Mesenchymal stem cell (in vitro differentiated cells and primary cell): ENCODE measurements at regions not wholly inside any gene's neighbourhood (a gene's known extent, or its start where the extent isn't known, plus 50 kb on each side); places are given as distances from the start of the nearest gene placed in this dataset.
"Not testable (repeated sequence)": the region's sequence is repeated elsewhere in the genome, so short reads cannot be mapped to it uniquely, and the experiment has no call there.

Experiments used
- DNase-seq: peaks from one replicate; pipeline ENCODE4 v3.0.0-alpha.2; 2013
- H2AFZ ChIP-seq: one replicate; pipeline ENCODE4 v1.6.1; 2013; ENCODE audit warnings: low read depth, mild to moderate bottlenecking, control low read depth, inconsistent platforms, low read length, moderate library complexity
- H2AK5ac ChIP-seq: 2 replicates; pipeline ENCODE4 v1.6.1; 2013; ENCODE audit warnings: low read length, moderate library complexity, mild to moderate bottlenecking, inconsistent platforms; ENCODE audit not compliant: severe bottlenecking
- H2BK120ac ChIP-seq: one replicate; pipeline ENCODE4 v1.6.1; 2013; ENCODE audit warnings: low read depth, mild to moderate bottlenecking, inconsistent platforms, low read length, moderate library complexity
- H2BK12ac ChIP-seq, 2 experiments: one replicate each; pipeline ENCODE4 v1.6.1; 2013; ENCODE audit warnings: inconsistent platforms in 2 of 2, low read length in 2 of 2, mild to moderate bottlenecking in 2 of 2, moderate library complexity in 2 of 2, control low read depth in 1 of 2
- H2BK15ac ChIP-seq: one replicate; pipeline ENCODE4 v1.6.1; 2013; ENCODE audit warnings: mild to moderate bottlenecking, low read depth, inconsistent platforms; ENCODE audit not compliant: poor library complexity, severe bottlenecking
- H2BK5ac ChIP-seq: 2 replicates; pipeline ENCODE4 v1.6.1; 2013; ENCODE audit warnings: low read depth, mild to moderate bottlenecking, low read length, control low read depth, inconsistent platforms; ENCODE audit not compliant: poor library complexity, severe bottlenecking
- H3K14ac ChIP-seq, 2 experiments: one replicate each; pipeline ENCODE4 v1.6.1; 2013; ENCODE audit warnings: inconsistent platforms in 2 of 2, low read length in 2 of 2, control low read depth in 1 of 2, mild to moderate bottlenecking in 1 of 2, moderate library complexity in 1 of 2
- H3K18ac ChIP-seq, 2 experiments: one replicate each; pipeline ENCODE4 v1.6.1; 2013; ENCODE audit warnings: inconsistent platforms in 2 of 2, low read length in 2 of 2, control low read depth in 1 of 2, low read depth in 1 of 2, mild to moderate bottlenecking in 1 of 2
- H3K23ac ChIP-seq, 2 experiments: one replicate each; pipeline ENCODE4 v1.6.1; 2013; ENCODE audit warnings: inconsistent platforms in 2 of 2, low read length in 2 of 2, mild to moderate bottlenecking in 2 of 2, moderate library complexity in 2 of 2, control low read depth in 1 of 2
- H3K27ac ChIP-seq: 2 replicates; pipeline ENCODE4 v1.5.1; 2013; ENCODE audit warnings: mild to moderate bottlenecking, moderate library complexity, low read length, control low read depth, inconsistent platforms; ENCODE audit not compliant: poor library complexity, severe bottlenecking
- H3K27me3 ChIP-seq, 2 experiments: 2 replicates each; pipeline versions ENCODE4 v1.6.1 to v1.7.0; 2013; ENCODE audit warnings: low read length in 2 of 2, mild to moderate bottlenecking in 2 of 2, moderate library complexity in 2 of 2, control low read depth in 1 of 2, inconsistent platforms in 1 of 2; ENCODE audit not compliant: control insufficient read depth in 1 of 2, insufficient read depth in 1 of 2
- H3K36me3 ChIP-seq, 2 experiments: 2 replicates each; pipeline versions ENCODE4 v1.6.1 to v1.7.0; 2013; ENCODE audit warnings: low read length in 2 of 2, control low read depth in 1 of 2, inconsistent platforms in 1 of 2, low read depth in 1 of 2, mild to moderate bottlenecking in 1 of 2; ENCODE audit not compliant: insufficient read depth in 2 of 2, control insufficient read depth in 1 of 2
- H3K4ac ChIP-seq, 2 experiments: one replicate each; pipeline ENCODE4 v1.6.1; 2013; ENCODE audit warnings: inconsistent platforms in 2 of 2, low read length in 2 of 2, mild to moderate bottlenecking in 2 of 2, moderate library complexity in 2 of 2, control low read depth in 1 of 2, low read depth in 1 of 2
- H3K4me1 ChIP-seq: 2 replicates; pipeline ENCODE4 v1.6.1; 2013; ENCODE audit warnings: low read depth, low read length, control low read depth; ENCODE audit not compliant: control insufficient read depth, insufficient read depth
- H3K4me2 ChIP-seq: 2 replicates; pipeline ENCODE4 v1.6.1; 2013; ENCODE audit warnings: low read length, mild to moderate bottlenecking, inconsistent platforms; ENCODE audit not compliant: poor library complexity, severe bottlenecking
- H3K4me3 ChIP-seq, 2 experiments: 2 replicates each; pipeline versions ENCODE4 v1.5.1 to v1.7.0; 2013; ENCODE audit warnings: low read length in 2 of 2, mild to moderate bottlenecking in 2 of 2, control low read depth in 1 of 2, low read depth in 1 of 2; ENCODE audit not compliant: insufficient read depth in 1 of 2
- H3K79me1 ChIP-seq: replicated peaks from 2 replicates; pipeline ENCODE4 v1.6.1; 2013; ENCODE audit warnings: mild to moderate bottlenecking, control low read depth, low read length, inconsistent platforms; ENCODE audit not compliant: poor library complexity, severe bottlenecking
- H3K9ac ChIP-seq: 2 replicates; pipeline ENCODE4 v1.7.0; 2013; ENCODE audit warnings: mild to moderate bottlenecking, low read length, moderate library complexity
- H3K9me3 ChIP-seq: 2 replicates; pipeline ENCODE4 v1.7.0; 2013; ENCODE audit warnings: mild to moderate bottlenecking, low read length; ENCODE audit not compliant: control insufficient read depth
- H4K8ac ChIP-seq: one replicate; pipeline ENCODE4 v1.6.1; 2013; ENCODE audit warnings: inconsistent platforms, mild to moderate bottlenecking, low read length, moderate library complexity
- H4K91ac ChIP-seq: one replicate; pipeline ENCODE4 v1.6.1; 2013; ENCODE audit warnings: mild to moderate bottlenecking, low read length, inconsistent platforms
- WGBS: methylation state at CpG from one replicate; pipeline ENCODE4 v1.1.7; 2013; ENCODE audit warnings: mixed read lengths; 5-methylcytosine and 5-hydroxymethylcytosine counted together

- not testable (repeated sequence) for H3K79me1 ChIP-seq, H2BK120ac ChIP-seq, H3K4me2 ChIP-seq, H3K9me3 ChIP-seq, H2AK5ac ChIP-seq, H2BK12ac ChIP-seq, H3K4me1 ChIP-seq, H3K4ac ChIP-seq, H3K36me3 ChIP-seq, H3K18ac ChIP-seq, H4K8ac ChIP-seq, DNase-seq, H3K9ac ChIP-seq, H3K23ac ChIP-seq, H4K91ac ChIP-seq, H3K27ac ChIP-seq, H3K4me3 ChIP-seq, H3K14ac ChIP-seq, H3K27me3 ChIP-seq, H2BK5ac ChIP-seq, H2AFZ ChIP-seq, H2BK15ac ChIP-seq
- 81% methylated on average over 8 of the region's 8 CpGs for WGBS
These were observed 263.1 kb upstream of the DAB2 start for GRCh38 chr5:39687924-39688323.

GRCh38 chr5:39680213-39680612 lies 255.4 kb upstream of the DAB2 start:
- Histone ChIP-seq H3K4ac (no peak overlapping the region), H3K36me3 (no peaks in the 10 kb centered on the region), H2BK120ac (no peak overlapping the region), H4K8ac (no peak overlapping the region), H2AFZ (no peak overlapping the region), H3K9ac (no peak overlapping the region), H3K4me1 (no peaks in the 10 kb centered on the region), H2AK5ac (no peak overlapping the region), H2BK12ac (no peak overlapping the region), H3K4me3 (no peak overlapping the region), H3K79me1 (no peaks in the 10 kb centered on the region), H2BK15ac (no peak overlapping the region), H3K27me3 (no peaks in the 10 kb centered on the region), H3K18ac (no peak overlapping the region), H3K4me2 (no peak overlapping the region), H3K9me3 (no peaks in the 10 kb centered on the region), H3K23ac (no peak overlapping the region), H3K14ac (no peak overlapping the region), H4K91ac (no peak overlapping the region), H3K27ac (no peak overlapping the region), H2BK5ac (no peak overlapping the region)
- DNase-seq, result no peak
- WGBS, result no CpG with 5 or more reads among the region's 1 CpG

- H2AFZ ChIP-seq, result no peak overlapping the region
- 78% methylated on average over 1 of the region's 1 CpG for WGBS
- H2BK12ac ChIP-seq, result no peak overlapping the region
- H3K36me3 ChIP-seq, result no peaks in the 10 kb centered on the region
- H3K4me3 ChIP-seq, result no peak overlapping the region
- no peaks in the 10 kb centered on the region for H3K9me3 ChIP-seq
- no peaks in the 10 kb centered on the region for H3K27me3 ChIP-seq
- H3K23ac ChIP-seq, result no peak overlapping the region
- H3K18ac ChIP-seq, result no peak overlapping the region
- H3K79me1 ChIP-seq, result no peaks in the 10 kb centered on the region
- H3K27ac ChIP-seq, result no peak overlapping the region
- no peak overlapping the region for H4K8ac ChIP-seq
- no peak overlapping the region for H2BK120ac ChIP-seq
- no peak overlapping the region for H2BK5ac ChIP-seq
- no peak overlapping the region for H3K4me2 ChIP-seq
- no peak overlapping the region for H3K4ac ChIP-seq
- H3K14ac ChIP-seq, result no peak overlapping the region
- DNase-seq, result no peak
- H2AK5ac ChIP-seq, result no peak overlapping the region
- H3K9ac ChIP-seq, result no peak overlapping the region
- no peak overlapping the region for H4K91ac ChIP-seq
- no peaks in the 10 kb centered on the region for H3K4me1 ChIP-seq
- no peak overlapping the region for H2BK15ac ChIP-seq
These were observed 253.8 kb upstream of the DAB2 start for GRCh38 chr5:39678534-39678933.

GRCh38 chr5:39675676-39676075 lies 250.9 kb upstream of the DAB2 start:
- WGBS, result 94% methylated on average over 2 of the region's 2 CpGs
- no peak overlapping the region for H2BK5ac ChIP-seq
- H4K8ac ChIP-seq, result no peak overlapping the region
- H2AFZ ChIP-seq, result no peak overlapping the region
- no peaks in the 10 kb centered on the region for H3K27me3 ChIP-seq
- H3K9ac ChIP-seq, result no peak overlapping the region
- H3K4me1 ChIP-seq, result no peaks in the 10 kb centered on the region
- H3K36me3 ChIP-seq, result no peaks in the 10 kb centered on the region
- no peak overlapping the region for H2AK5ac ChIP-seq
- H3K27ac ChIP-seq, result no peak overlapping the region
- H3K23ac ChIP-seq, result no peak overlapping the region
- no peak overlapping the region for H3K14ac ChIP-seq
- no peak overlapping the region for H3K4me2 ChIP-seq
- no peaks in the 10 kb centered on the region for H3K9me3 ChIP-seq
- no peak overlapping the region for H3K4me3 ChIP-seq
- H3K79me1 ChIP-seq, result no peaks in the 10 kb centered on the region
- no peak overlapping the region for H4K91ac ChIP-seq
- no peak overlapping the region for H3K18ac ChIP-seq
- H2BK15ac ChIP-seq, result no peak overlapping the region
- no peak overlapping the region for H2BK12ac ChIP-seq
- peak; percentile 21 for DNase-seq
- H3K4ac ChIP-seq, result no peak overlapping the region
- H2BK120ac ChIP-seq, result no peak overlapping the region
